HL-60 (cell line): ENCODE measurements at regions not wholly inside any gene's neighbourhood (a gene's known extent, or its start where the extent isn't known, plus 50 kb on each side); places are given as distances from the start of the nearest gene placed in this dataset.

Experiments used
- DNase-seq, 2 experiments: peaks; one replicate each; pipeline ENCODE4 v3.0.0-alpha.2; 2010 to 2020; ENCODE audit warnings: low read depth in 1 of 2, low spot score in 1 of 2
- H3K27ac ChIP-seq: fragments of 250-450 bp; sonication (Bioruptor Pico); replicated peaks from 2 replicates; pipeline ENCODE4 v1.5.1; 2020; ENCODE audit warnings: mild to moderate bottlenecking, moderate library complexity
- H3K27me3 ChIP-seq: fragments of 250-450 bp; sonication (Bioruptor Pico); 2 replicates; pipeline ENCODE4 v1.5.1; 2021; ENCODE audit warnings: mild to moderate bottlenecking, moderate library complexity; ENCODE audit not compliant: insufficient read depth, poor library complexity, severe bottlenecking
- H3K4me3 ChIP-seq: replicated peaks from 2 replicates; pipeline ENCODE4 v1.5.1; 2011; ENCODE audit warnings: mild to moderate bottlenecking, control low read depth, low read length; ENCODE audit not compliant: insufficient read depth
- GABPA ChIP-seq: IDR thresholded peaks from 2 replicates; pipeline ENCODE4 v1.6.1; 2012; ENCODE audit warnings: low read depth
- POLR2AphosphoS5 ChIP-seq: IDR thresholded peaks from 2 replicates; pipeline ENCODE4 v1.6.1; 2012; ENCODE audit warnings: low read depth
- REST ChIP-seq: IDR thresholded peaks from 2 replicates; pipeline ENCODE4 v1.6.1; 2012; ENCODE audit warnings: low read depth; ENCODE audit not compliant: insufficient replicate concordance
- SPI1 ChIP-seq: IDR thresholded peaks from 2 replicates; pipeline ENCODE4 v1.6.1; 2012; ENCODE audit warnings: low read depth, mild to moderate bottlenecking, borderline replicate concordance
- TF ChIP-seq, protein P1 (sequence below): IDR thresholded peaks from one replicate; pipeline ENCODE4 v1.5.1; 2011; ENCODE audit warnings: low read length, control low read depth, inconsistent platforms; ENCODE audit not compliant: insufficient read depth

DNA sequence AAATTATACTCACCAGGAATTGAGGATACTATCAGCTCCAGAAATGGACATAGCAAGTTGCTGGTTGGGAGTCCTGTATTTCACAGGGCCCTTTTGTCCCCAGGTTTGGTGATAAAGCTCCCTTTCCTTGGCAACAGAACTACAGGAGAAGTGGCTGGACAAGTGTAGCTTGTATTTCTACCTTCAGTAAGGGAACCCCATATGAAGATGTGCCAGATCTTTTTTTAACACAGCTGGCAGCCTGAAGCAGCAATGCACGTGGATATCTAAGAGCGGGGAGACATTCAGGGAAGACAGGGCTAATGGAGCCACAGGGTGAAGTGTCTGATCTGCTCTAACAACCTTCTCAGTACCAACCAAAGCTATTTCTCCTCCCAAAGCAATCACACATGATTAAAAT lies 373.9 kb upstream of the ID4 start:
- H3K4me3 ChIP-seq, result no peak overlapping the region
- H3K27ac ChIP-seq, result no peak overlapping the region
- no peak for DNase-seq
- no peaks in the 10 kb centered on the region for H3K27me3 ChIP-seq
- TF ChIP-seq SPI1, result no peak
- no peak for TF ChIP-seq POLR2AphosphoS5
- no peak for TF ChIP-seq REST
- TF ChIP-seq GABPA, result no peak

GRCh38 chr6:19463925-19464324 lies 373.2 kb upstream of the ID4 start:
- DNase-seq, result no peak
- no peak overlapping the region for H3K27ac ChIP-seq
- no peaks in the 10 kb centered on the region for H3K27me3 ChIP-seq
- no peak overlapping the region for H3K4me3 ChIP-seq
- TF ChIP-seq, protein P1, sequence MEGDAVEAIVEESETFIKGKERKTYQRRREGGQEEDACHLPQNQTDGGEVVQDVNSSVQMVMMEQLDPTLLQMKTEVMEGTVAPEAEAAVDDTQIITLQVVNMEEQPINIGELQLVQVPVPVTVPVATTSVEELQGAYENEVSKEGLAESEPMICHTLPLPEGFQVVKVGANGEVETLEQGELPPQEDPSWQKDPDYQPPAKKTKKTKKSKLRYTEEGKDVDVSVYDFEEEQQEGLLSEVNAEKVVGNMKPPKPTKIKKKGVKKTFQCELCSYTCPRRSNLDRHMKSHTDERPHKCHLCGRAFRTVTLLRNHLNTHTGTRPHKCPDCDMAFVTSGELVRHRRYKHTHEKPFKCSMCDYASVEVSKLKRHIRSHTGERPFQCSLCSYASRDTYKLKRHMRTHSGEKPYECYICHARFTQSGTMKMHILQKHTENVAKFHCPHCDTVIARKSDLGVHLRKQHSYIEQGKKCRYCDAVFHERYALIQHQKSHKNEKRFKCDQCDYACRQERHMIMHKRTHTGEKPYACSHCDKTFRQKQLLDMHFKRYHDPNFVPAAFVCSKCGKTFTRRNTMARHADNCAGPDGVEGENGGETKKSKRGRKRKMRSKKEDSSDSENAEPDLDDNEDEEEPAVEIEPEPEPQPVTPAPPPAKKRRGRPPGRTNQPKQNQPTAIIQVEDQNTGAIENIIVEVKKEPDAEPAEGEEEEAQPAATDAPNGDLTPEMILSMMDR, result no peak
- no peak for TF ChIP-seq REST
- TF ChIP-seq SPI1, result no peak
- TF ChIP-seq POLR2AphosphoS5, result no peak
- TF ChIP-seq GABPA, result no peak

GRCh38 chr6:19465256-19465655 lies 371.9 kb upstream of the ID4 start:
- no peak for TF ChIP-seq REST
- TF ChIP-seq SPI1, result no peak
- TF ChIP-seq POLR2AphosphoS5, result no peak
- no peak for TF ChIP-seq GABPA
- TF ChIP-seq, protein P1, result no peak
- H3K4me3 ChIP-seq, result no peak overlapping the region
- DNase-seq, result no peak
- no peak overlapping the region for H3K27ac ChIP-seq
- no peaks in the 10 kb centered on the region for H3K27me3 ChIP-seq
